ENCODE measurements at regions not wholly inside any gene's neighbourhood (a gene's known extent, or its start where the extent isn't known, plus 50 kb on each side); places are given as distances from the start of the nearest gene placed in this dataset.
"Not testable (repeated sequence)": the region's sequence is repeated elsewhere in the genome, so short reads cannot be mapped to it uniquely, and the experiment has no call there.

DNA sequence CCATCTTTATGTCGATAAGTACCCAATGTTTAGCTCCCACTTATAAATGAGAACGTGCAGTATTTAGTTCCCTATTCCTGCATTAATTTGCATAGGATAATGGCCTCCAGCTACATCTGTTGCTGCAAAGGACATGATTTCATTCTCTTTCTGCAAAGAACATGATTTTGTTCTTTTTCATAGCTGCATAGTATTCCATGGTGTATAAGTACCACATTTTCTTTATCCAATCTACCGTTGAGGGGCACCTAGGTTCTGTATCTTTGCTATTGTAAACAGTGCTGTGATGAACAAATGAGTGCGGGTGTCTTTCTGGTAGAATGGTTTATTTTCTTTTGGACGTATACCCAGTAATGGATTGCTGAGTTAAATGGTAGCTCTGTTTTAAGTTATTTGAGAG lies 63.0 kb downstream of the HLX start:
- DNase-seq = no peak

DNA sequence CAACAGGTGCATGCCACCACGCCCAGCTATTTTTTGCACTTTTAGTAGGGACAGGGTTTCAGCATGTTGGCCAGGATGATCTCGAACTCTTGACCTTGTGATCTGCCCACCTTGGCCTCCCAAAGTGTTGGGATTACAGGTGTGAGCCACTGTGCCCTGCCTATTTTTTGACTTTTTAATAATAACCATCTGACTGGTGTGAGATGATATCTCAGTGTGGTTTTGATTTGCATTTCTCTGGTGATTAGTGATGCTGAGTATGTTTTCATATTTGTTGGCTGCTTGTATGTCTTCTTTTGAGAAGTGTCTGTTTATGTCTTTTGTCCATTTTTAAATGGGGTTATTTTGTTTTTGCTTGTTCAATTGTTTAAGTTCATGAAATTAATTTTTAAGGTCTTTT lies 63.7 kb downstream of the HLX start:
- DNase-seq = not testable (repeated sequence)

- no peak for DNase-seq
Observed at GRCh38 chr1:220943319-220943996, 64.2 kb downstream of the HLX start.

DNA sequence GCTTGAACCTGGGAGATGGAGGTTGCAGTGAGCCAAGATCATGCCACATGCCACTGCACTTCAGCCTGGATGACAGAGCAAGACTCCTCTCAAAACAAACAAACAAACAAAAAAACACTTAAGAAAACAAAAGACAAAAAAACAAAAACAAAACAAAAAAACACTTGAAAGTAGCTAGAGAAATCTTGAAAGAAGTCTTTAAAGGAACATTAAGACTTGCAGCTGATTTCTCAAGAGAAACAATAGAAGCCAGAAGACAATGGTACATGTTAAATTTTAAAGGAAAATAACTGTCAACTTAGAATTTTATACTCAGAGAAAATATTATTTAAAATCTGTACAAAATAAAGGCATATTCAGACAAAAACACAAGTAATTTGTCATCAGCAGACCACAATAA lies 71.3 kb downstream of the HLX start:
- no peak for DNase-seq

- no peak for DNase-seq
Observed at GRCh38 chr1:220952961-220953643, 73.9 kb downstream of the HLX start.

GRCh38 chr1:220954321-220955075 lies 75.3 kb downstream of the HLX start:
- DNase-seq = no peak

DNA sequence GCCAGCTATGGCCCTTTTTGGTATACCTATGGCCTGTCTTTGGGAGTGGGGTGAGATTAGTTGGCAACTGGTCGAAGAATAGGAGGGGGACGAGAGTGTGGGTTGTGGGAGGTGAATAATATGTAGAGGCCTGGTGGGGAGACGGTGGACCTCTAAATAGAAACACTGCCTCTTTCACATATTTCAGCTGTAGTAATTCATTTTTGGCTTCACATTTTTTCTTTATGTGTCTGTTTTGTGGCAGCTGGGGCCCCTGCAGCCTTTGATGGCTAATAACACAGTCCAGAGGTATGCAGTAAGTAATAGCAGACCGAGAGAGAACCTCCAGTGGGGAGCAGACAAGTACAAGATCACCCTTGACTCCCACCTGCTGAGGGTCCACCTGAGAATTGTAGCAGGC lies 75.9 kb downstream of the HLX start:
- DNase-seq = no peak

DNA sequence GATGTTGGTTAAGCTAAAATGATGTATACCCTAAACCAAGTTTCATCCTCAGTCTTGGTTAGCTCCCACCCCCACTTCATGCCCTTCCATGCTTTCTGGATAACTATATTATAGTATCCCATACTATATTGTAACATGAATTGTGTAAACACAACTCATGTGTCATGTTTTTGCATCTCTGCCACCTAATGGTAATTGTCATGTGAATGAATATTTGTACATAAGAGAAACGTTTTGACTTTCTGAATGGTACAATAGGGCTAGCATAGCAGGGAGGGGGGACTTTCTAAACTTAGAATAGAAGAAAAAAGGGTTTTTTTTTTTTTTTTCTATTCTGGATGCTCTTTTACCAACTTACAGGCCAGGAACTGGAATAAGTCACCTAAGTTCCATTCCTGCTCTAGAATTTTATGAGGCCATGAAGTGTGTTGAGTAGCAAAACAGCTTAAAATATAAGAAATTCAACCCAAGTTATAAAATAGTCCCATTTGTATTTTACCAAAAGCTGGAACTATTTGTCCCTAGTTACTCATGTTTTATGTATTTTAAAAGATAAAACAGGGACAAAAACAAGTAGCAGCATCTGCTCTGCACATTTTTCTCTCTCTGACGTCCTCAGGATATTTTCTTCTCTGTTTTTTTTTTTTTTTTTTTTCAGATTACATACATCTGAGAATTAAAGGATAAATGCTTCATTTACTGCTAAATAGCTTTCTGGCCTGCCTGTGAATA lies 77.4 kb downstream of the HLX start:
- no peak for DNase-seq

GRCh38 chr1:220957233-220957605 lies 78.0 kb downstream of the HLX start:
- no peak for DNase-seq

DNA sequence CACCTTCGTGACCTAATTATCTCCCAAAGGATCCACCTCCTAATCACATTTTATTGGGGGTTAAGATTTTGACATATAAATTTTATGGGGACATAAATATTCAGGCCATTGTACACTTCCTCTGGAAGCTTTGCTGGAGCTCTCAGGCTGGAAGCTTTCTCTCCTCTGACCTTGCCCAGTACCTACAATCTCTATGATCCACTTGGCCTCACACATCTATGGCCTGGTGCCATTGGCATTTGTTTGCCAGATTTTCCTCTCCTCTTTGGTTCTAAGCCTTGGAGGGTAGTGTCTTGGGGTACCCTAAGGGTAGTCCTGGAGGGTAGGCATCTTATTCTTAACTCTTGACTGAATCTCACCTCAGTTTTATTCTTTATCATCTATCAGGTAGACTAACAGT lies 79.0 kb downstream of the HLX start:
- no peak for DNase-seq

GRCh38 chr1:220962031-220962751 lies 82.9 kb downstream of the HLX start:
- DNase-seq = no peak

GRCh38 chr1:220966041-220966440 lies 86.8 kb downstream of the HLX start:
- DNase-seq = no peak

GRCh38 chr1:220966473-220966872 lies 87.2 kb downstream of the HLX start:
- no peak for DNase-seq

DNA sequence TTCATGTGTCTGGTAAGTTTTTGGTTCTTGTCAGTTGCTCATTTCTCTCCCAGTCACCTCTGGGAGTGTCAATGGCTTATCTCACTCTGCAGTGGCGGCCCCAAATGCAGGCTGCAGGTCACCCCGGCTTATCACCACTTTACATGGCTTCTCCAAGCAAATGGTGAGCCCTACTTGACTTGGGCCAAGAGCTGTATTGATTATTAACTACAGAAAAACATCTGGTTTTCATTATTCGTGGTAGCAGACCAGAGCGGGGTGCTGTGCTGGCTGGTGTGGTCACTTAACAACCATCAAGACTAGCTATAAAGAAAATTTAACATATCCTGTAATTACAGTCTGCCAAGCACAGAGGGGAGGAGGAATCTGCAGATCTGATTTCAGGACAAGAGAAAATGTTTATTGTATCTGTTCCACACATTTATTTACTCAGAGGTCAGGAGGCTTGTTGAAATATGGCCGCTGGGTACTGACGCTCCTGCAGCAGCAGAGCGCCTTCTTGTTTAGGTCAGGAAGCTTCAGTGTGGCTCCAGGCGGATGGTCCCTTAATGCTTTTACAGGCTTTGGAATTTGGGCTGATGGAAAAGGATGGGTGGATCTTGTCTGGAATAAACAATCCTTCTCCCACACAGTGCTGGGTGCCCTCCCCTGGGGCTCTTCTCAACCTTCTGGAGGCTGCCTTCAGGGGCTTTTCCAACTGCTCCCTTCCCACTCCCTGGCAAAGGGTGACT lies 87.8 kb downstream of the HLX start:
- no peak for DNase-seq

GRCh38 chr1:220967911-220968310 lies 88.7 kb downstream of the HLX start:
- DNase-seq = no peak

DNA sequence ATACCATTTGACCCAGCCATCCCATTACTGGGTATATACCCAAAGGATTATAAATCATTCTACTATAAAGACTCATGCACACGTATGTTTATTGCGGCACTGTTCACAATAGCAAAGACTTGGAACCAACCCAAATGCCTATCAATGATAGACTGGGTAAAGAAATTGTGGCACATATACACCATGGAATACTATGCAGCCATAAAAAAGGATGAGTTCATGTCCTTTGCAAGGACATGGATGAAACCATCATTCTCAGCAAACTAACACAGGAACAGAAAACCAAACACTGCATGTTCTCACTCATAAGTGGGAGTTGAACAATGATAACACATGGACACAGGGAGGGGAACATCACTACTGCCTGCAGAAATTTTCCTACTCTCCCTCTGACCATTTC lies 90.0 kb downstream of the HLX start:
- not testable (repeated sequence) for DNase-seq

- DNase-seq = no peak
Observed at GRCh38 chr1:220970311-220970710, 91.1 kb downstream of the HLX start.

- no peak for DNase-seq
Observed at GRCh38 chr1:220971221-220971620, 92.0 kb downstream of the HLX start.

DNA sequence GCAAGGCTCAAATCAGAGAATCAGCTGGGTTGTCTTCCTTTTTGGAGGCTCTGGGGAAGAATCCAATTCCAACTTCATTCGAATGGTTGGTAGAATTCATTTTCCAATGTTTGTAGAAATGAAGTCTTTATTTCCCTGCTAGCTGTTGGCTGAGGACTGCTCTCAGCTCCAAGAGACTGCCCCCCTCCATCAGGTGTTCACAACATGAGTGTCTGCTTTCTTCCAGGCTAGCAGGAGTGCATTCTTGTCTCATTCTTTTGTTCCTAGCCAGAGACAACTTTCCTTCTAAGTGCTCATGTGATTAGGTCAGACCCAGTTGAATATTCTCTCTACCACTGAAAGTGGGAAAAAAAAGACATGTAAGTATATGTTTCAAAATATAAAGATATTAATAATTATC lies 95.2 kb downstream of the HLX start:
- no peak for DNase-seq

- no peak for DNase-seq
Observed at GRCh38 chr1:220976390-220976789, 97.1 kb downstream of the HLX start.

- DNase-seq = no peak
Observed at GRCh38 chr1:220979371-220979770, 100.1 kb downstream of the HLX start.

DNA sequence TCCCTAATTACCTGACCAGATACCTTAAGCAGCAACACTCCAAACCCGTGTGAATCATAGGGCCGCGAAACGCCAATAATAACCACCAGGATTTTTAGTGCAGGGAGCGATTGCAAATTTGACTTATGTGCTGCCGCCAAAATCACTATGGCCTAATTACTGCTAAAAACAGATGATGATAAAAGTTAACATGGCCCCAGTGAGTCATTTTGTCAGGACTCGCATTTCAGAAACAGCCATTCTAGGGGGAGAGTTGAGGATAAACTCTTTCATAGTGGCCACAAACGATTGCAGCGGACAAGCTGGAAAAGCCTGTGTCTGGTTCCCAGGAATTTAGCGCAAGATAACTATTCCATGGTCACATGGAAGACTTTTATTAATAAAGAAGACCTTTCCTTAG lies 103.4 kb downstream of the HLX start:
- no peak for DNase-seq

Data from stimulated activated CD4-positive, alpha-beta T cell treated with anti-CD3 and anti-CD28 coated beads, Interleukin-2, amount 100 ng/mL, for 48 hours (primary cell).